Panc1 (cell line): ENCODE measurements at regions not wholly inside any gene's neighbourhood (a gene's known extent, or its start where the extent isn't known, plus 50 kb on each side); places are given as distances from the start of the nearest gene placed in this dataset.

Source experiments
- POLR2AphosphoS5 ChIP-seq: IDR thresholded peaks from 2 replicates; pipeline ENCODE4 v1.6.1; 2012; ENCODE audit warnings: mild to moderate bottlenecking, low read depth, low read length, moderate library complexity
- REST ChIP-seq, 2 experiments: IDR thresholded peaks; 2 replicates each; pipeline ENCODE4 v1.6.1; 2011 to 2012; ENCODE audit warnings: low read depth in 2 of 2, control low read depth in 1 of 2, low read length in 1 of 2, mild to moderate bottlenecking in 1 of 2, moderate library complexity in 1 of 2; ENCODE audit not compliant: insufficient read depth in 1 of 2
- SIN3A ChIP-seq: IDR thresholded peaks from 2 replicates; pipeline ENCODE4 v1.6.1; 2012; ENCODE audit warnings: low read depth, mild to moderate bottlenecking, low read length, moderate library complexity, borderline replicate concordance; ENCODE audit not compliant: insufficient read depth
- TCF7L2 ChIP-seq: IDR thresholded peaks from 2 replicates; pipeline ENCODE4 v1.6.1; 2011; ENCODE audit warnings: mild to moderate bottlenecking, low read depth, low read length, inconsistent platforms
- TF ChIP-seq, protein P1 (sequence below): fragments of 450-650 bp; IDR thresholded peaks from 2 replicates; pipeline ENCODE4 v1.5.1; 2017; ENCODE audit warnings: mild to moderate bottlenecking

DNA sequence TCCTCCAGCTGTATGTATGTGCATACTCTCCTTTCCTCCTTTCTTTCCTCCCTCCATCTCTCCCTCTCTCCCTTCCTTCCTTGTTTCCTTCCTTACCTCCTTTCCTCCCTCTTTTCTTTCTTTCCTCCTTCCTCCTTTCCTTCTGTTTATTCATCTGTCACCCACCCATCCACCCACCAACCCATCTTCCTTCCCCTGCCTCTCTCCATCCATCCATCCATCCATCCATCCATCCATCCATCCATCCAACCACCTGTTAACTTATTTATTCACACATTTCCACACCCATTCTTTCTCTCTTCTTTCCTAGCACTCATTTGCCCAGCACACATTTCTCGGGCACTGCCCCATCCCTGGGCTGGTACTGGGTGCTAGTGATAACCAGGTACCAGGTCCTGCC lies 443.9 kb downstream of the MIAT start:
- TF ChIP-seq, protein P1, sequence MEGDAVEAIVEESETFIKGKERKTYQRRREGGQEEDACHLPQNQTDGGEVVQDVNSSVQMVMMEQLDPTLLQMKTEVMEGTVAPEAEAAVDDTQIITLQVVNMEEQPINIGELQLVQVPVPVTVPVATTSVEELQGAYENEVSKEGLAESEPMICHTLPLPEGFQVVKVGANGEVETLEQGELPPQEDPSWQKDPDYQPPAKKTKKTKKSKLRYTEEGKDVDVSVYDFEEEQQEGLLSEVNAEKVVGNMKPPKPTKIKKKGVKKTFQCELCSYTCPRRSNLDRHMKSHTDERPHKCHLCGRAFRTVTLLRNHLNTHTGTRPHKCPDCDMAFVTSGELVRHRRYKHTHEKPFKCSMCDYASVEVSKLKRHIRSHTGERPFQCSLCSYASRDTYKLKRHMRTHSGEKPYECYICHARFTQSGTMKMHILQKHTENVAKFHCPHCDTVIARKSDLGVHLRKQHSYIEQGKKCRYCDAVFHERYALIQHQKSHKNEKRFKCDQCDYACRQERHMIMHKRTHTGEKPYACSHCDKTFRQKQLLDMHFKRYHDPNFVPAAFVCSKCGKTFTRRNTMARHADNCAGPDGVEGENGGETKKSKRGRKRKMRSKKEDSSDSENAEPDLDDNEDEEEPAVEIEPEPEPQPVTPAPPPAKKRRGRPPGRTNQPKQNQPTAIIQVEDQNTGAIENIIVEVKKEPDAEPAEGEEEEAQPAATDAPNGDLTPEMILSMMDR: no peak
- no peak for TF ChIP-seq REST (IDR thresholded peaks at IDR 0.05; ENCODE audit: insufficient read depth in 1 of 2, low read depth in 2 of 2, low read length in 1 of 2)
- TF ChIP-seq POLR2AphosphoS5: no peak
- TF ChIP-seq SIN3A: no peak
- no peak for TF ChIP-seq TCF7L2
